GM19240 (cell line): ENCODE measurements at regions not wholly inside any gene's neighbourhood (a gene's known extent, or its start where the extent isn't known, plus 50 kb on each side); places are given as distances from the start of the nearest gene placed in this dataset.

Experiments
- DNase-seq: peaks from one replicate; pipeline ENCODE4 v3.0.0; 2011; ENCODE audit warnings: low spot score; ENCODE audit not compliant: insufficient read length

DNA sequence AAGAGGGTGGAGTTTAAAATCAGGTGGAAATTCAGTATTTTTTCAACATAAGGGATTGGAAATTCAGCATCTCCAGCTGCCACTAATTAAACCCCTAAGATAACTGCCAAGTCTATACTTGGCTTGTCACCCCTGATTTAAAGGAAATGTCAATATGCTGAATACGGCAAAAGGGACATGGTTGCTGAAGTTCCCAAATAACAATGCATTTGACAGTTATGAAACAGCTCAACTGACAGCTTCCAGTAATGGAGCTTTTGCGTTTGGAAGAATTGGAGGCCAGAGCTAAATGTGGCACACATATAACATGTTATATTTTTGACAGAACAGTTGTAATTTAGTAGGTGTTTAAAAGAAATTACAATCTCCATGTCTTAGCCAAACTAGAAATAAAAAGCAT, 1867.9 kb upstream of the LRRTM1 start:
- no peak for DNase-seq

DNA sequence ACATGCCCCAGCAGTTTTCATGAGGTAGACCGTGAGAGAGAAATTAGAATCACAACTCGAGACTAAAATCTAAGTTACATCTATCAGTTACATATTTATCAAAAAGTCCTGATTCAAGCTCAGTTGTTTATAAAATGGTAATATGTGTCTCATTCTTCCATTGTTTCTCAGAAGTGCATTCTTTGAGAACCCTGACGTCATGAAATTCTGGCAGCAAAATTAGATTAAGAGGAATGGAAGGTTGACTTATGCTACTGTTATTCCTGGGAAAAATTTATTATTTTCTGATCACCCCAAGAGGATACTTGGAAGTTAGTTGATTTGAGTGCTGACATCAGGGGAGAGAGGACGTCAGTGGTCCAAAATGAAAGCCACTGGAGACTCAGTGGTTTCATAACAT, 1864.8 kb upstream of the LRRTM1 start:
- DNase-seq: no peak

DNA sequence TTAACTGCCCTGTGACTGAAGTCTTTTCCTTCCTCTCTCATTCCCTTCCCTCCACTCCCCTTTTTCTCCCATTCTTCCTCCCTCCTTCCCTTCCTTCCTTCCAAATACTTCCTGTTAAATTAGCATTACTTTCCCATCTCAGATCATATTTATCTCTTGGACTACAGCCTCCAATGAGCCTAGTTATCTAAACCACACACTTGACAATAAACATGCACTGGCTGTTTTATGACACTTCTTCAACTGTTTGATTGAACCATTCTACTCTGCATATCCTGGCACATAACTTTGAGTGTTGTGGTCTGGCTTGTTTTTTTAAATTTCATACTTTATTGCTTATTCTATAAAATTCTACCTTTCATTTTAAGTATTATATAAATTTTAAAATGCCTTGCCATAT, 1860.8 kb upstream of the LRRTM1 start:
- DNase-seq: no peak

DNA sequence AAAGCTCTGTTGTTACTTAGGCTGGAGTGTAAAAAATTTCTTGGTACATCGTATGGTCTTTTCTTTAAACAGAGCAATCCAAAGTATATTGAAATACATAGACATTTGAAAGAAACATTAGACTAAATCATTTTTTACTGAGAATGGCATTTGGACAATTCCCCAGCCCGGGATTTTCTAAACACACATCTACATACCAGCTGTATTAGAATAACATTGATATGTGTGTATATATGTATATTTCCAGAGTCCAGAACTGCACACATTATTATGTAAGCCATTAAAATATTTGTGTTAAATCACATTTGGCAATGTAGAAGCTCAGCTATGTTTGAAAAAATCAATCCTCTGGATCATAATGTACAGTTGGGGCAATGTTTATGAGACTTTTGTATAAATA, 1853.6 kb upstream of the LRRTM1 start:
- DNase-seq: no peak

- no peak for DNase-seq
Measured at GRCh38 chr2:82155469-82155868, 1850.9 kb upstream of the LRRTM1 start.

DNA sequence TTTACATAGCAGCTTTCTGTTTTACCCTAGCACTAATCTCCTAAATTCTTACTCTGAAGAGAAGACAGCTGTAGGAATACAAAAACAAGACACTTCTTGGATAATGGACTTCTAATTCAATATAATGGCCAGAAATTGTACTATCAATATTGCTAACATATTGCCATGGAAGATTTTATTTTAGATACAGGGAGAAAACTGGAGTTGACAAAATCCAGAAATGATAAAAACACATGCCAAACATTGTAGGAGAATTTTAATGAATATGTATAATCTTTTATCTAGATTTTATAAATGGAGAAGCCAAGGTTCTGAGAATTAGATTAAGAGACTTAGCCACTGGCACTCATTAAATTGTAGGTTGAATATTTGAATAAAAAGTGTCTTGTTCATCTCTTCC, 1838.8 kb upstream of the LRRTM1 start:
- DNase-seq: no peak

DNA sequence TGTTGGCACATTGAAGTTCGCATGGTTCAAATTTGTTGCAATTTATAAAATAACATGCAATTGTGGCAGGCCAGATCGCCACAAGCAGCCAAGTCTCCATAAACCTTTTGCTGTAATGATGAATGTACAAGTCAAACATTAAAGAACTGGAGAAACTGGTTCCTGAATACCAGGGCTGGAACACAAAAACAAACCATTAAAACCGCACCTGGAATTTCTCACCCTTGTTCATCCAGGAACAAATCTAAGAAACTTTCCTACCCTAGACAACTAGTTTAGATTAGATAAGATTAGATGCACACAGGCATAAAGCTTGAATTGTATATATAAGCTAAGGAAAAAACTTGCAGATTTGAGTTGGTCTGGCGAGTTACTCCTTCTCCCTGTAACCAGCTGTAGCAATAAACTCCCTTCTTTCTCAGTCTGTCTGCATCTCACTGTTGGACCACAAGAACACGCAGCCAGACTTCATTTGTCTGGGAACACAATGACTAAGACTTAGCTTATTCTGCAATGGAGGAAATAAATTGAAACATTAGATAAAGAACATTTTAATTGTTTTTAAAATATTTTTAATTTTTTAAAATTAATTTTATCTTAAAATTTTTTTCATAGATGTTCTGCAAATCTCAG, 1835.5 kb upstream of the LRRTM1 start:
- DNase-seq: no peak

GRCh38 chr2:82137441-82137840, 1832.9 kb upstream of the LRRTM1 start:
- no peak for DNase-seq

GRCh38 chr2:82128051-82128450, 1823.5 kb upstream of the LRRTM1 start:
- no peak for DNase-seq

DNA sequence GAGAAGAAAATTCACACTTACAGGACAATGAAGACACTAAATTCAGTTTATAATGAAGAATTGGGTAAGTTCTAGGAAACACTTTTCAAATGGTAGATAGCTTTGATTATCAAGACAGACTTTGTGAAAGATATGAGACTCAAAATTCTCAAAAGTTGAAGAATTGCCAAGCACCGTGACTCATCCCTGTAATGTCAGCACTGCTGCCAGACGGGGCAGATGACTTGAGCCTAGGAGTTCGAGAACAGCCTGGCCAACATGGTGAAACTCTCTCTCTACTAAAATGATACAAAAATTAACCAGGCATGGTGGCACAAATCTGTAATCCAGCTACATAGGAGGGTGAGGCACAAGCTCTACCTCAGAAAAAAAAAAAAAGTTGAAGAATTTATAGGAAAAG, 1820.1 kb upstream of the LRRTM1 start:
- no peak for DNase-seq

DNA sequence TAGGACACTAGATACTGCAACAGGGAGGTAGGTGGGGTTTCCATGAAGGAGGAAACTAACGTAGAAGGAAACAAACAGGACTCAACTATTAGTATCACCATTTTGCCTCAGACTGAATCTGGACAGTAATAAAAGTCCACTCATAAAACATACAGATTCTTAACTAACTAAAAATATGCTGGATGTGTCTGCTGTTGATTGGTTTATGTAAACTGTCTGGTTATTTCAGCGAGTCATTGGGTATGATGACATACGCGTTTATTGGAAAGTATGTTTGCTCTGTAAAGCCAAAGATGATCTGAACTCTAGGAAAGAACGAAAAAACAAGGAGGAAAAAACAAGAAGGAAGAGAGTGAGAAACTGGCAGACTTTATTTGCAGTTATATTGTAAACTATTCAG, 1816.1 kb upstream of the LRRTM1 start:
- no peak for DNase-seq

DNA sequence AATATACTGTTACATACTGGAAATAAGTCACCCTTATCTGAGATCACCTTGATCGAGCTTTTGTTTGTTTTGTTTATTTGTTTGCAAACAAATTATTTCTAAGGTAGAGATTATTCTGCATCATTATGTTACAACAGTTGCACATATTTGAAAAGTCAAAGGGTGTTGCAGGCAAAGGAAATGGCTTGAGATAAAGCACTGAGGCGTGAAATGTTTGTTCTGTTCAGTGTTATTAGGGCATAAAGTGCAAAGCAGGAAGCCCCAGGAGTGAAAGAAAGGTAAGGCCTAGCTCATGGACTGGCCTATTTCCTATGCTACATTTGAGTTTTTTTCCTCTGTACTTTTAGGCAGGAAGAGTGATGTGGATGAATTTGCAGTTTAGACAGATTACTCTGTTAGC, 1815.6 kb upstream of the LRRTM1 start:
- no peak for DNase-seq

DNA sequence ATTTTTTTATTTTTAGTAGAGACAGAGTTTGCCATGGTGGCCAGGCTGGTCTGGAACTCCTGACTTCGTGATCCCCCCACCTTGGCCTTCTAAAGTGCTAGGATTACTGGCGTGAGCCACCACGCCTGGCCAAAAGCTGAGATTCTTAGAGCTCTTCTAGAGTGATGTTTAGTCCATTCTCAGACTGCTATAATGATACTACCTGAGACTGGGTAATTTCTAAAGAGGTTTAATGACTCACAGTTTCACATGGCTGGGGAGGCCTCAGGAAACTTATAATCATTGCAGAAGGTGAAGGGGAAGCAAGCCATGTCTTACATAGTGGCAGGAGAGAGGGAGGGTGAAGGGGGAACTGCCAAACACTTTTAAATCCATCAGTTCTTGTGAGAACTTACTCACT, 1804.9 kb upstream of the LRRTM1 start:
- DNase-seq: no peak

DNA sequence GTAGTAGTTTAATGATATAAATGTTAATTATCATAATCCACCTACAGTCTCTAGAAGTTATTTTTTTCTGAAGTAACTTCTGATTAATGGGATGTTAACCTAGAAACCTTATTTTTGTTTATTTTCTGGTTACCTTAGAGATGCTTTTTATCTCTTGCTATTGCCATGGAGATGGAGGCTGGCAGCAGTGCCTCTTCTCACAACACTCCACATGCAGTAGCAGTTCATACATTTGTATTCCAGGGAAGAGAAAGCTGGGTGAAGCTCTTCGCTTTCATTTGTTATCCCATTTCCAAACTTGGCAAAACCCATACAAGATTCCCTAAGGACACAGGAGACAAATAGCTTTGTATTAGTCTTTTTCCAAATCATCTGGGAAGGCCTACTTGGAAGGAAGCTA, 1794.1 kb upstream of the LRRTM1 start:
- no peak for DNase-seq

- no peak for DNase-seq
Measured at GRCh38 chr2:82089518-82089917, 1785.0 kb upstream of the LRRTM1 start.

GRCh38 chr2:82084679-82085392, 1780.3 kb upstream of the LRRTM1 start:
- DNase-seq: no peak

DNA sequence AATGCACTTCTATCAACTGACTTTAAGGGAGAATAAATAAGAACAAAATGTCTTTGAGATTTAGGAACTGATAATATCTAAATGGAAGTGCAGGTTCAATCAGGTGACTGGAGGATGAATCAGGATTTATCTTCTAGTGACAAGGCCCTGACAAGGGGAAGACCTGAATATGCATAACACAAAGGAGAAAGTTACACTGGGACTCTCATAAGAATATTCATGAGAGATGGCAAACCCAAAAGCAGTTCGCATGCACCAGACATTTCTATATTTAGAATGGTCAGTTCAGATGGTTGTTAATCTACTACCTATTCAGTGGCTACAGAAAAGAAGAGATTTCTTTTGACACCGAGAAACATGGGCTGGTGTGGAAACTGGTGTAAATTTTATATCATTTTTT, 1771.3 kb upstream of the LRRTM1 start:
- no peak for DNase-seq

DNA sequence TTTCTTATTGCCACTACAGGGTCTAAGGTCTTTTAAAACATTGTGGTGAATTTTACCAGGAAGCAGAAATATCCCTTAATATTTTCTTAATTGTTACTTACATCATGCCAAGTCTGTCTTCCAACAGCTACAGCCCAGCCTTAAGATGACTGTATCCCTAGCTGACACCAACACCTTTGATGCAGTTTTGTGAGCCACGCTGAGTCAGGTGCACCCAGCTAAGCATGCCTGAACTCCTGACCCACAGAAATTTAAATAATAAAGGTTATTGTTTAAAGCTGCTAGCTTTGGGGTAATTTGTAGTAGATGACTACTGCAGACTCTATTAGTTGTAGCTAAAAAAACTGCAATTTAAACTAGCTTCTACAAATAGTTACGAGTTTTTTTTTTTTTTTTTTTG, 1757.9 kb upstream of the LRRTM1 start:
- no peak for DNase-seq

- no peak for DNase-seq
Measured at GRCh38 chr2:82055846-82056245, 1751.3 kb upstream of the LRRTM1 start.

DNA sequence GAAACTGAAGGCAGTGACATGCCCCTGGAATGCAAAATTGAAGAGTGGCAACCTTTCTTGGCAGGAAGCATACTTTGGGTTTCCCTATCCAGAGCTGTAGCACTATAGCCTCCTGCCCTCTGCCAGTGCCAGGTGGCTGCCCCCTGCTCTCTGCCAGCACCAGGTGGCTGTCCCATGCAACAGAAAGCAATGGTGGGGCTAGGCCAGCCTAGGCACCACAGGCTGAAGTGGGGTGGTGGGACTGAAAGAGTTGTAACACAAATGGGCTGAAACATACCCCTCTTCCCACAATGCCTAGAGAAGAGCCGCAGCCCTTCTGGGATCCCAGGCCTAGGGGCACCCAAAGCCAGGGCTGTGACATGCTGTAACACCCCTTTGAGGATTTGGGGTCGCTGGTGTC, 1739.3 kb upstream of the LRRTM1 start:
- no peak for DNase-seq

DNA sequence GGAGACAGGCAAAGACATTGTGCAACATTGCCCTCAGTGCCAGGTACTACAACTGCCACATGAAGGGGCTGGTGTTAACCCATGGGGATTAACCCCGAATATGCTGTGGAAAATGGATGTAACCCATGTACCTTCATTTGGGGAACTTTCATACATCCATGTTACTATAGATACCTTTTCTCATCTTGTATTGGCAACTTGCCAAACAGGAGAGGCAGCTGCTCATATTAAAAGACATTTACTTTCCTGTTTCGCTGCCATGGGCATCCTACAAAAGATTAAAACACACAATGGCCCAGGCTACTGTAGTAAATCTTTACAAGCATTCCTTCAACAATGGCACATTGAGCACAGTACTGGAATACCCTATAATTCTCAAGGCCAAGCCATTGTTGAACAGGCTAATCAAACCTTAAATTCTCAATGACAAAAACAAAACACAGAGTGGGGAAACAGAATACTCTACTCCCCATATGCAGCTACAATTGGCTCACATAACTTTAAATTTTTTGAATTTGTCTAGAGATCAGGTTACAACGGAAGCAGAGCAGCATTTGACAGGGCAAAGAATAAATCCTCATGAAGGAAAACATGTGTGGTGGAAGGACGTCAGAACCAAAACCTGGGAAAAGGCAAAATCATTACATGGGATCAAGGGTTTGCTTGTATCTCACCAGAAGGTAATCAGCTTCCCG, 1723.5 kb upstream of the LRRTM1 start:
- no peak for DNase-seq

GRCh38 chr2:82023710-82024109, 1719.2 kb upstream of the LRRTM1 start:
- no peak for DNase-seq

GRCh38 chr2:82013641-82014040, 1709.1 kb upstream of the LRRTM1 start:
- DNase-seq: no peak
